ENCODE measurements at regions not wholly inside any gene's neighbourhood (a gene's known extent, or its start where the extent isn't known, plus 50 kb on each side); places are given as distances from the start of the nearest gene placed in this dataset.
"Not testable (repeated sequence)": the region's sequence is repeated elsewhere in the genome, so short reads cannot be mapped to it uniquely, and the experiment has no call there.

DNA sequence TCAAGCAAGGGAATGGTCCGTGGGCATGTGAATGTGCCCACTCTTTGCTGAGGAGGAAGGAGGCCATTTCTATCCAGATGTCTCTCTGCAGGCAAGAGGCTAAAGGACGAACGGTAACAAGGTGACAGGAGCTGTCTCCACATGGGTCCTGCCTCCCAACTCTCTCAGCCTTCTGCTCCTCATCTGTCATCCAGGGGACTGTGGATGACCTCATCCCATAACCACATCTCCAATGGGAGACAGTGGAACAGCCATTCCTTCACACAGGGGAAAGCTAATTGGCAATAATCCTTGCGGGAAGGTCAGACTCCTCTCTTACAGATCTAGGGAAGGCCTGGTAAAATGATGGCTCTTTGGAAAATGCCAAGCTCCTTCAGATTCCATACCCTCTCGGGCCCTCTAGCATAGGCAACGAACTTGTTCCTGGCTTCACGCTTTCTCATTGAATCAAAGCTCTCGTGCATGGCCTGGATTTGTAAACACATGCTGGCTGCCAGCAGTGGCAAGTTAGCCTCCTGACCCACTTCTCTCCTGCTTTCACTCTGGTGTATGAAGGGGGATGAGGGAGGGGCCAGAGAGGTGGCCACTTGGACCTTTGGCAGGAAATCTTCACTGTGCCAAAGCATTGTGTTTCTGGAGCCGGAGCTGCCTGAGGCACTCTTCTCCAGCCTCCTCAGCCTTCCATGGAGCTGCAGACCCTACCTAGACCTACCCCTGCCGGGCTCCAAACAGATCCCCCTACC, 94.5 kb upstream of the FAM72C start:
- TF ChIP-seq CTCF (IDR thresholded peaks at IDR 0.05); SIN3A (IDR thresholded peaks at IDR 0.05; ENCODE audit: borderline replicate concordance, low read depth, low read length); TCF12 (IDR thresholded peaks at IDR 0.05); FOXM1 (IDR thresholded peaks at IDR 0.05; ENCODE audit: low read depth); TAF1 (IDR thresholded peaks at IDR 0.05; ENCODE audit: borderline replicate concordance, low read depth, low read length); EP300 (IDR thresholded peaks at IDR 0.05; ENCODE audit: borderline replicate concordance in 1 of 2, low read depth in 1 of 2, low read length in 1 of 2); POLR2AphosphoS5 (IDR thresholded peaks at IDR 0.05; ENCODE audit: low read depth, low read length); SMC3 (IDR thresholded peaks at IDR 0.05; ENCODE audit: low read depth, low read length); MXI1 (IDR thresholded peaks at IDR 0.05; ENCODE audit: low read depth, low read length): not testable (repeated sequence)
- TF ChIP-seq, protein P1, sequence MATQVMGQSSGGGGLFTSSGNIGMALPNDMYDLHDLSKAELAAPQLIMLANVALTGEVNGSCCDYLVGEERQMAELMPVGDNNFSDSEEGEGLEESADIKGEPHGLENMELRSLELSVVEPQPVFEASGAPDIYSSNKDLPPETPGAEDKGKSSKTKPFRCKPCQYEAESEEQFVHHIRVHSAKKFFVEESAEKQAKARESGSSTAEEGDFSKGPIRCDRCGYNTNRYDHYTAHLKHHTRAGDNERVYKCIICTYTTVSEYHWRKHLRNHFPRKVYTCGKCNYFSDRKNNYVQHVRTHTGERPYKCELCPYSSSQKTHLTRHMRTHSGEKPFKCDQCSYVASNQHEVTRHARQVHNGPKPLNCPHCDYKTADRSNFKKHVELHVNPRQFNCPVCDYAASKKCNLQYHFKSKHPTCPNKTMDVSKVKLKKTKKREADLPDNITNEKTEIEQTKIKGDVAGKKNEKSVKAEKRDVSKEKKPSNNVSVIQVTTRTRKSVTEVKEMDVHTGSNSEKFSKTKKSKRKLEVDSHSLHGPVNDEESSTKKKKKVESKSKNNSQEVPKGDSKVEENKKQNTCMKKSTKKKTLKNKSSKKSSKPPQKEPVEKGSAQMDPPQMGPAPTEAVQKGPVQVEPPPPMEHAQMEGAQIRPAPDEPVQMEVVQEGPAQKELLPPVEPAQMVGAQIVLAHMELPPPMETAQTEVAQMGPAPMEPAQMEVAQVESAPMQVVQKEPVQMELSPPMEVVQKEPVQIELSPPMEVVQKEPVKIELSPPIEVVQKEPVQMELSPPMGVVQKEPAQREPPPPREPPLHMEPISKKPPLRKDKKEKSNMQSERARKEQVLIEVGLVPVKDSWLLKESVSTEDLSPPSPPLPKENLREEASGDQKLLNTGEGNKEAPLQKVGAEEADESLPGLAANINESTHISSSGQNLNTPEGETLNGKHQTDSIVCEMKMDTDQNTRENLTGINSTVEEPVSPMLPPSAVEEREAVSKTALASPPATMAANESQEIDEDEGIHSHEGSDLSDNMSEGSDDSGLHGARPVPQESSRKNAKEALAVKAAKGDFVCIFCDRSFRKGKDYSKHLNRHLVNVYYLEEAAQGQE (IDR thresholded peaks at IDR 0.05; ENCODE audit: low read depth, low read length), result not testable (repeated sequence)

Data from SK-N-SH (cell line).